ENCODE measurements at regions not wholly inside any gene's neighbourhood (a gene's known extent, or its start where the extent isn't known, plus 50 kb on each side); places are given as distances from the start of the nearest gene placed in this dataset.

DNA sequence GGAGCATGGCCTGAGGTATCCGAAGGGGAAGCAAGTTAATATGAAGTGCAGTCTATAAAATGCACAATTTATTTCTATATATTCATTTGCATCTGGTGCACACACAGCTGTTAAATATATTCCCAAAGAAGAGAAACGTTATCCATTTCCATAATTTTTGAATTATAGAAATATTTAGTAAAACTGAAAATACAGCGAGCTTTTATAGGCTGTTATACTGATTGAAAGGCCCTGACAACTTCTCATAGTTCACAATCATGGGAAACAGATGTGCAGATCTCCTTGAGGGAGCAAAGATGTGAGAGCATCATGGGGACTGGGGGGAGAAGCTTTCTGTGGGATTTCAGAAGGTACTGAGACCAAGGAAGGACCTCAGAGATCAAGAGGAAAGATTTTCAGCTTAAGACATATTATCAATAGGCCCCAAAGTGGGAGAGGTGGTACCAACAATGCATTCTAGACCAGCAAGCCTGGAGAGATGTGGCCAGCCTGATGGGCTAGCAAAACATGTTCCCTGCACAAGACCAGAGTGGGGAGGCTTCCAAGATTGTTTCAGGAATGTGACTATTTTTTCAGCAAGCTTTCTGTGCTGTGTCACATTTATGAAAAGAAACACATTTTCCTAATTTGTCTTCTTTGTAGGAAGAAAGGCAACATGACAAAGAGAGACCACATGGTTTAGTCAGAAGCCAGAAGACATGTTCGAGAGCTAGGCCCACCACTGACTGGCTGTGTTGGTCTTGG is 256.0 kb upstream of the SFRP2 start:
- FAIRE-seq (no peak), DNase-seq (ENCODE audit: insufficient read length) (no peak)
- no peak for TF ChIP-seq POLR2AphosphoS5 (IDR thresholded peaks at IDR 0.05; ENCODE audit: low read depth, low read length)
- TF ChIP-seq POLR2A (IDR thresholded peaks at IDR 0.05; ENCODE audit: low read depth, low read length), result no peak
- TF ChIP-seq TAF1 (IDR thresholded peaks at IDR 0.05; ENCODE audit: borderline replicate concordance, low read depth, low read length), result no peak

DNA sequence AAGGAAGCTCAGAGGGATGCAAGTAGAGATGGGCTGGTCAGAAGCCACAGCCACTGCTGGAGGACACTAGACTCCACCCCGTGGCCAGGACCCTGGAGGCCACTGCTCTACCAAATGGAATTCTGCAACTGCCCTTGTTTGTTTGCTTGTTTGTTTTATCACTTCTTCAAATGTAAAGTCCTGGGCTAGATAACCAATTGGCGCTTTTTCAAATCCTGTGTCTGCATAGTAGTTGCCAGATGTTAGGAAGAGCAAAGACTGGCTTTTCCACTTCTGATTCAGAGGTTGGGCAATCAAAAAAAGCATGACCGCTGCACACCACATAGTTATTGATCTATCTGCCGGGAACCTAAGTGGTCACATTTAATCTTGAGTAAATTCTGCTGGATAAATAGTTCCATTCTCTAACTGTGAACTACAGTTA is 255.2 kb upstream of the SFRP2 start:
- DNase-seq (ENCODE audit: insufficient read length) (no peak), FAIRE-seq (no peak)
- TF ChIP-seq POLR2AphosphoS5 (IDR thresholded peaks at IDR 0.05; ENCODE audit: low read depth, low read length) (no peak), TAF1 (IDR thresholded peaks at IDR 0.05; ENCODE audit: borderline replicate concordance, low read depth, low read length) (no peak), POLR2A (IDR thresholded peaks at IDR 0.05; ENCODE audit: low read depth, low read length) (no peak)

- DNase-seq (ENCODE audit: insufficient read length), result no peak
- TF ChIP-seq POLR2A (IDR thresholded peaks at IDR 0.05; ENCODE audit: low read depth, low read length) (no peak), POLR2AphosphoS5 (IDR thresholded peaks at IDR 0.05; ENCODE audit: low read depth, low read length) (no peak), TAF1 (IDR thresholded peaks at IDR 0.05; ENCODE audit: borderline replicate concordance, low read depth, low read length) (no peak)
- FAIRE-seq, result no peak
These were observed 252.8 kb upstream of the SFRP2 start for GRCh38 chr4:154041640-154042039.

GRCh38 chr4:154039435-154040343 is 250.8 kb upstream of the SFRP2 start:
- no peak for TF ChIP-seq POLR2AphosphoS5 (IDR thresholded peaks at IDR 0.05; ENCODE audit: low read depth, low read length)
- no peak for TF ChIP-seq TAF1 (IDR thresholded peaks at IDR 0.05; ENCODE audit: borderline replicate concordance, low read depth, low read length)
- TF ChIP-seq POLR2A (IDR thresholded peaks at IDR 0.05; ENCODE audit: low read depth, low read length), result no peak
- DNase-seq (ENCODE audit: insufficient read length), result no peak
- FAIRE-seq, result no peak

DNA sequence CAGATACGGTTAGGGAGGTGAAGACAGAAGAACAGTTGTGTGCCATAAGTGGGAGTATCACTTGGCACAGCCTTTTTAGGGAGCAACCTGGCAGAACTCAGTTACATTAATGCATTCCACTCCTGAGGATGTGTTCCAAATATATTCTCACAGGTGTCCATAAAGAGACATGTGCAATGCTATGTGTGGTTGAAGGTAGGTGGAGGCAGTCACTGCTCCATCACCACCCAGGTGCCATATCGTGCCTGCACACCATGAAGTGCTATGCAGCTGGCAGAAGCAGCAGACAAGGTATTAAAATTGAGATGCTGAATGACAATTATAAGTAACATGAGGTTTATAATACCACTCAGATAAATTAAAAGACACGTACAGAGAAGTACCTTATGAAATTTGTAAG is 248.0 kb upstream of the SFRP2 start:
- DNase-seq (ENCODE audit: insufficient read length), result no peak
- TF ChIP-seq POLR2AphosphoS5 (IDR thresholded peaks at IDR 0.05; ENCODE audit: low read depth, low read length), result no peak
- no peak for TF ChIP-seq TAF1 (IDR thresholded peaks at IDR 0.05; ENCODE audit: borderline replicate concordance, low read depth, low read length)
- TF ChIP-seq POLR2A (IDR thresholded peaks at IDR 0.05; ENCODE audit: low read depth, low read length), result no peak
- FAIRE-seq, result no peak

DNA sequence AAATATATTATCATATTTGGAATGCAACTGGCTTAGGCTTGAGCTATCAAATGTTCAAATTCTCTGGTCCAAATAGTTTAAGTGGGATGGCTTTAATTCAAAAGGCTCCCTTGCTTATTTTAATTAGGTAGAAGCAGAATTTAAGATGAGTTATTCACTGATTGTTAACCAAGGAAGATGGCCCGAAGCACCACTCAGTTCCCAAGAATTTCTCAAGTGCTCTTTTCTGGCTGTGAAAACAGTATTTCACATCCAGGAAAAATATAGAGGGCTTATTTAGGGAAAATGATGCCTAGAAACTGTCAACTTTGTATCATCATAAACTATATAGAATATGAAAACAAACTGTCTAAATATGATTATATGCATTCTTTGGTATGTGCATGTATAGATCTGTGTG is 246.5 kb upstream of the SFRP2 start:
- TF ChIP-seq TAF1 (IDR thresholded peaks at IDR 0.05; ENCODE audit: borderline replicate concordance, low read depth, low read length) (no peak), POLR2A (IDR thresholded peaks at IDR 0.05; ENCODE audit: low read depth, low read length) (no peak), POLR2AphosphoS5 (IDR thresholded peaks at IDR 0.05; ENCODE audit: low read depth, low read length) (no peak)
- no peak for DNase-seq (ENCODE audit: insufficient read length)
- FAIRE-seq, result no peak

DNA sequence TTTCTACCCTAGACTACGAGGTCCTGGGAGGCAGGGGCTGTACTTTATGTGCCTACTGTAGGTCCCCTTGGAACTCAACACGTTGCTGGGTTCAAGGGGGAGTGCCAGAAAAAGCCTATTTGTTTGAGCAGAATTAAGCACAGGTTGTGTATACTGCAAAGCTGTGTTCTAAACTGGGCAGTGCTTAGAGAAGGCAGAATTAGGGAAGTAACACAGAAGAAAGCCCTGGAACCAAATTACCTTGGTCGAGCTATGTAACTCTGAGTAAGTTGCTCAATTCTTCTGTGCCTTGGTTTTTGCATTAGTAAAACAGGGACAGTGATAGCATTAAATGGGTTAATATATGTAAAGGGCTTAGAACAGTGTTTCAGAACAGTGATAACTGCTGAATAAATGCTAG is 245.0 kb upstream of the SFRP2 start:
- TF ChIP-seq POLR2AphosphoS5 (IDR thresholded peaks at IDR 0.05; ENCODE audit: low read depth, low read length) (no peak), POLR2A (IDR thresholded peaks at IDR 0.05; ENCODE audit: low read depth, low read length) (no peak), TAF1 (IDR thresholded peaks at IDR 0.05; ENCODE audit: borderline replicate concordance, low read depth, low read length) (no peak)
- DNase-seq (ENCODE audit: insufficient read length) (no peak), FAIRE-seq (no peak)

DNA sequence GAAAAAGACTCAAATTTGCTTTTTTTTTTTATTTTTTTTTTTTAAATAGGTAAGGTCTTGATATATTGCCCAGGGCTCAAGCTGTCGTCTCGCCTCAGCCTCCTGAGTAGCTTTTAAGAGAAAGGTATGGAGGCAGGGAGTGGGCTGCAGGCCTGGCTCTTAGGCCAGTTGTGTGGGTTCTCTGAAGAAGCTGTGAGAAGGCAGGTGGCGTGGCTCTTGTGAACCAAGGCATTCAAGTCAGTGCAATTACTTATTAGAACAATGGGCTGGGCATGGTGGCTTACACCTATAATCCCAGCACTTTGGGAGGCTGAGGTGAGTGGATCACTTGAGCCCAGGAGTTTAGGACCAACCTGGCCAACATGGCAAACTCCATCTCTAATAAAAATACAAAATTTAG is 244.0 kb upstream of the SFRP2 start:
- DNase-seq (ENCODE audit: insufficient read length), result no peak
- TF ChIP-seq POLR2AphosphoS5 (IDR thresholded peaks at IDR 0.05; ENCODE audit: low read depth, low read length) (no peak), POLR2A (IDR thresholded peaks at IDR 0.05; ENCODE audit: low read depth, low read length) (no peak), TAF1 (IDR thresholded peaks at IDR 0.05; ENCODE audit: borderline replicate concordance, low read depth, low read length) (no peak)

DNA sequence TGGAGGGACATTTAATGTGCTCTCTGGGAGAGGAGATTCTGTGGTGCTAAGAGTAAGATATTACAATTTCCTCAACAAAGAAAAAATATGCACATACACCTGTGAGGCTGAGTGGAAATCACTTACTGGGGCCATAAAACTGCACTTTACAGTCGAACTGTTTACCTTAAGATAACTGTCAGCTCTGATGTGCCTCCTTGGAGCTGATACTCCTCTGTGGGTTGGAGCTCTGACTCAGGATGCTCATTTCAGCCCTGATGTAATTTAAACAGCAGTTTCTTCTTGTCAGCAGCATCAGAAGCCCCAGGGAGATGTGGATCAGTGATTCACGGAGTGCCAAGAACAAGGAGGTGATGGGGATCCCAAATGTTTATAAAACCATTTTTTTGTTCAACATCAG is 241.9 kb upstream of the SFRP2 start:
- FAIRE-seq (no peak), DNase-seq (ENCODE audit: insufficient read length) (no peak)
- no peak for TF ChIP-seq TAF1 (IDR thresholded peaks at IDR 0.05; ENCODE audit: borderline replicate concordance, low read depth, low read length)
- TF ChIP-seq POLR2A (IDR thresholded peaks at IDR 0.05; ENCODE audit: low read depth, low read length), result no peak
- TF ChIP-seq POLR2AphosphoS5 (IDR thresholded peaks at IDR 0.05; ENCODE audit: low read depth, low read length), result no peak

More for the DNA sequence above, 244.0 kb upstream of the SFRP2 start:
- FAIRE-seq, result no peak

DNA sequence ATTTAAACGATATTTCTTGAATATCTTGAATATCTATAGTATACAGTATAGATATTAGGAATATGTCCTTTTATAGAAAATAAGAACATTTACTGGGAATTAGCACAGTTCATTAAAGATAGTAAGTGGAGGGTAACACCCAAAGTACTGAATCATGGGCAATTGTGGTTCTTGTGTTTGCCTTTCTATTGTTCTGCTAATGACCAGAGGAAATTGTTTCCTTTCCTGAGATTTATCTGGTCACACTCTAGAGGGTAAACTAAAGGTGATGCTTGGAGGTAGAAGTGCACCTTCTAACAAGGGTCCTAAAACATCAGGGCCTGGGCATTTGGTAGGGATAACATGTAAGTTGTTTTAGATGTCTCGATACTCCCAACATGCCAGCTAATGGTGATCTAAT is 241.3 kb upstream of the SFRP2 start:
- FAIRE-seq (no peak), DNase-seq (ENCODE audit: insufficient read length) (no peak)
- TF ChIP-seq POLR2AphosphoS5 (IDR thresholded peaks at IDR 0.05; ENCODE audit: low read depth, low read length) (no peak), TAF1 (IDR thresholded peaks at IDR 0.05; ENCODE audit: borderline replicate concordance, low read depth, low read length) (no peak), POLR2A (IDR thresholded peaks at IDR 0.05; ENCODE audit: low read depth, low read length) (no peak)

DNA sequence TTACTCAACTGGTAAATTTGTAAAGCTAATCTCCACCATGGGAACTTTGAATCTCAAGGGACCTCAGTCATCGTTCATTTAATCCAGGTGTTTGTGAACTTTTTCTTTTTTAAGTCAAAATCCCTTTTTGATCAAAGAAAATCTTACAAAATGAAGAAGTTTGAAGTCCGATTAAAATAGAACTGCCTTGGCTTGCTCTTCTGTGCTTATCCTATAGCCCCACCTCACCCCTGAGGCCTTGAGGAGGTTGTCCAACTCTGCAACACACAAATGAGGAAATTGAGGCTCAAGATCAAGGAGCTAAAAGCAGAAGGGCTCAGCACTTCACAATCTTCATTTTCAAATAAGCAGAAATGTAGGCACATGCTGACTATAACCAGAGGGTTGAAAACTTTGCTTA is 240.3 kb upstream of the SFRP2 start:
- TF ChIP-seq TAF1 (IDR thresholded peaks at IDR 0.05; ENCODE audit: borderline replicate concordance, low read depth, low read length) (no peak), POLR2A (IDR thresholded peaks at IDR 0.05; ENCODE audit: low read depth, low read length) (no peak), POLR2AphosphoS5 (IDR thresholded peaks at IDR 0.05; ENCODE audit: low read depth, low read length) (no peak)
- DNase-seq (ENCODE audit: insufficient read length), result no peak
- FAIRE-seq, result no peak
